HG03095 (cell line): ENCODE measurements at regions not wholly inside any gene's neighbourhood (a gene's known extent, or its start where the extent isn't known, plus 50 kb on each side); places are given as distances from the start of the nearest gene placed in this dataset.
"Not testable (repeated sequence)": the region's sequence is repeated elsewhere in the genome, so short reads cannot be mapped to it uniquely, and the experiment has no call there.

Experiments
- ATAC-seq: cut with Tn5 transposase; IDR thresholded peaks from one replicate; pipeline ENCODE4 v1.9.1; 2021; ENCODE audit warnings: moderate library complexity; ENCODE audit not compliant: unreplicated experiment

- ATAC-seq: peak; percentile 66
Measured at GRCh38 chr7:19305698-19306097, 160.5 kb upstream of the FERD3L start.

GRCh38 chr7:19304086-19304485 is 158.9 kb upstream of the FERD3L start:
- ATAC-seq: no peak

- ATAC-seq: no peak
Measured at GRCh38 chr7:19302731-19303130, 157.5 kb upstream of the FERD3L start.

- no peak for ATAC-seq
Measured at GRCh38 chr7:19296617-19297016, 151.4 kb upstream of the FERD3L start.

- no peak for ATAC-seq
Measured at GRCh38 chr7:19295376-19295775, 150.2 kb upstream of the FERD3L start.

GRCh38 chr7:19294619-19295018 is 149.4 kb upstream of the FERD3L start:
- no peak for ATAC-seq

GRCh38 chr7:19293431-19293830 is 148.2 kb upstream of the FERD3L start:
- ATAC-seq: no peak

- ATAC-seq: no peak
Measured at GRCh38 chr7:19290968-19291367, 145.7 kb upstream of the FERD3L start.

GRCh38 chr7:19290066-19290465 is 144.8 kb upstream of the FERD3L start:
- no peak for ATAC-seq

- ATAC-seq: no peak
Measured at GRCh38 chr7:19284596-19285300, 139.5 kb upstream of the FERD3L start.

- ATAC-seq: no peak
Measured at GRCh38 chr7:19284136-19284535, 138.9 kb upstream of the FERD3L start.

- no peak for ATAC-seq
Measured at GRCh38 chr7:19275000-19275399, 129.8 kb upstream of the FERD3L start.

GRCh38 chr7:19272329-19272728 is 127.1 kb upstream of the FERD3L start:
- ATAC-seq: not testable (repeated sequence)

GRCh38 chr7:19269301-19269700 is 124.1 kb upstream of the FERD3L start:
- ATAC-seq: no peak

GRCh38 chr7:19268737-19269136 is 123.5 kb upstream of the FERD3L start:
- no peak for ATAC-seq

GRCh38 chr7:19262826-19263225 is 117.6 kb upstream of the FERD3L start:
- ATAC-seq: no peak

- ATAC-seq: no peak
Measured at GRCh38 chr7:19249281-19249680, 104.1 kb upstream of the FERD3L start.

GRCh38 chr7:19248681-19249080 is 103.5 kb upstream of the FERD3L start:
- ATAC-seq: no peak

- no peak for ATAC-seq
Measured at GRCh38 chr7:19248115-19248514, 102.9 kb upstream of the FERD3L start.

- ATAC-seq: no peak
Measured at GRCh38 chr7:19247017-19247416, 101.8 kb upstream of the FERD3L start.

GRCh38 chr7:19242246-19242645 is 97.0 kb upstream of the FERD3L start:
- ATAC-seq: no peak

- ATAC-seq: no peak
Measured at GRCh38 chr7:19239951-19240350, 94.7 kb upstream of the FERD3L start.

- no peak for ATAC-seq
Measured at GRCh38 chr7:19235680-19236079, 90.5 kb upstream of the FERD3L start.
